Renal cortical epithelial cell (primary cell): ENCODE measurements at regions not wholly inside any gene's neighbourhood (a gene's known extent, or its start where the extent isn't known, plus 50 kb on each side); places are given as distances from the start of the nearest gene placed in this dataset.

Experiments used
- DNase-seq: peaks from one replicate; pipeline ENCODE4 v3.0.0-alpha.2; 2011; ENCODE audit warnings: low read depth

DNA sequence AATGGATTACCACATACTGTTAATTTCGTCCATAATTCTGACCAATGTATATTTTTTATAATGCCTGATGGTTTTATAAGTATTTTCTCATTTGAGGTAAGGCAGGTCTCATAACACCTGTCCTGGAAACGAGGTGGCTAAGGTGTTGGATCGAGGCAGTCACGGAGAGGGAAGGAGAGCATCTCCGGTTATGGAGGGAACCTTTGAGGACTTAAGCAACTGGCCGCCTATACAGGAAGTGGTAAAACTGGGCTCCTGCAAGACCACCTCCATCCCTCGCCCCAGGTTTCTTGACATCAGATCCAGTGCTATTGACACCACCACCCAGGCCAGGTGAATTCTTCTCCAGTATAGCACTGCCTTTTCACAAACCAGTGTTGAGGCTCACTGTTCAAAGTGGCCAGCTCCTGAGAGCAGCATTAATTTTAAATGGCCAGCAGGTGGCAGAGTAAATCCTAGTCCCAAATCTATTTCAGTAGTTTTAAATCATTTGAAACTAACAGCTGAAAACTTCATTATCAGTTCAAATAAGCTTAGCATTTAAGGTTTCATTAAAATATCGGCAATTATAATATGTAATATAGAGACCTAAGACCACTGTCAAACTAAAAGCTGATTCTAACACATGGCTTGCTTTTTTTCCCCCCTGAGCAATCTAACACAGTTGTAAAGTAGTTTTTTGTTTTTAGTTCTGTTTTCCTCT lies 100.8 kb downstream of the PPM1A start:
- DNase-seq, result peak; percentile 56

DNA sequence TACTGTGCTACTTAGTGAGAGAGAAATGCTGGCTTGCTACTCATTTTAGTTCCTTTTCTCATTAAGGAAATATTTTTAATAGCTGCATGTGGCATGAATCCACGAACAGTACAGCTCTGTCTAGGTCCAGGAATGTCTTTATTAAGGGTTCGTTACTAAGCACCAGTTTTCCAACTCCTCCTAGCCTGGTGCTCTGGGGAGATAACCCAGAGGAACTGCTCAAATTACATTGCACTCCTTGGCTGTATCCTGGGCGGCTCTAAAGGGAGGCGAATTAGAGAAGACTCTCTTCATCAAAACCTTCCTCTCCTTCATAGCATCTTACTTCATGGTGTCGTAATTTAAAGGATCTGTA lies 101.3 kb downstream of the PPM1A start:
- DNase-seq, result no peak

DNA sequence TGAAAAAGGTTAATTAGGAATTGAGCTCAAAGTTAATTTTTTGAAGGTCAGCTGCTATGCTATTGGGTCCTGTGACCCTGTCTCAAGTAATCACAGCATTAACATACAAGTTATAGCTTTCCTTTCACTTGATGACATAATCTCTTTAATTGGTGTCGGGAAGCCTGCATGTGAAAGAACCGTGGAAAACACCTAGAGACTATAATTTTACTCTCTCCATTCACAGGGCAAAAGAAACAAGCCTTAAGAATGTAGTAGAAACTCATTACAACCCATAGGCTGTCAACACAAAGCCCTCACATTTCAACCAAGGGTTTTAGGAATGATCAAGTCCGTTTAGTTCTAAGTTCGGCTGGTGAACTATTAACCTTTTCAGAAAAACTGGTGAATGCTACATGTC lies 104.4 kb downstream of the PPM1A start:
- DNase-seq, result no peak

DNA sequence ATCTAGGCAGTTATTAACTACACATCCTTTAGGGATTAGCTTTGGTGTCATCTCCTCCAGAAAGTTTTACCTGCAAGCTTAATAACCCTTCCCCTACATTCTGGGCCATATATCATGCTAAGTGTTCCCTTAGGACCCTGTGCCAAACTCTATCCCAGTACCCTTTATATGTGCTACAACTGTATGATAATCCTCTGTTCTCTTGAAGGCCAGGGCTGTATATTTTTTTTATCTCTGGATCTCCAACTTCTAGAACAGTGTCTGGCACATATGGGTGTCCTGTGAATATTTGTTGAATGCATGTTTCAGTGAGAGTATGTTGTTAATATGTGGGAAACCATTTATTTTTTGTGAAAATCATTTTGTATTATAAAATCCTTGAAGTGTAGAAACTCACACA lies 106.7 kb downstream of the PPM1A start:
- no peak for DNase-seq

DNA sequence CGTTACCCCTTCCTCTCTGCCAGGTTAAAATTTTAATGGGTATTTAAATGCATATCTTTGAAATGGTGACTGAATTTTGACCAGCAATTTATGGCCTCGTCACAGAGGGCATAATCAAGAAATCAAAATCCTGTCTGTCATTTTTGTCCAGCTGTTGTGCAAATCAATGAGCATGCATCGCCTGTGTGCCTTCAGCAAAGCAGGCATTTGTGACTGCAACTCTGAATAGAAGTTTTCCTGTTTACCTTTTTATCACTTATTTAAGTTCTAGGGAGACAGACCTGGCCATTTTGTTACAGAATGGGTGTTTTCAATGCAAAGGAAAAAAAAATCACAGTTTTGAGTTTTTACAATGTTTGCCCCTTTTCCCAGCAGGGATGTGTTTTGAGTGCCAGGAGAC lies 107.4 kb downstream of the PPM1A start:
- no peak for DNase-seq

DNA sequence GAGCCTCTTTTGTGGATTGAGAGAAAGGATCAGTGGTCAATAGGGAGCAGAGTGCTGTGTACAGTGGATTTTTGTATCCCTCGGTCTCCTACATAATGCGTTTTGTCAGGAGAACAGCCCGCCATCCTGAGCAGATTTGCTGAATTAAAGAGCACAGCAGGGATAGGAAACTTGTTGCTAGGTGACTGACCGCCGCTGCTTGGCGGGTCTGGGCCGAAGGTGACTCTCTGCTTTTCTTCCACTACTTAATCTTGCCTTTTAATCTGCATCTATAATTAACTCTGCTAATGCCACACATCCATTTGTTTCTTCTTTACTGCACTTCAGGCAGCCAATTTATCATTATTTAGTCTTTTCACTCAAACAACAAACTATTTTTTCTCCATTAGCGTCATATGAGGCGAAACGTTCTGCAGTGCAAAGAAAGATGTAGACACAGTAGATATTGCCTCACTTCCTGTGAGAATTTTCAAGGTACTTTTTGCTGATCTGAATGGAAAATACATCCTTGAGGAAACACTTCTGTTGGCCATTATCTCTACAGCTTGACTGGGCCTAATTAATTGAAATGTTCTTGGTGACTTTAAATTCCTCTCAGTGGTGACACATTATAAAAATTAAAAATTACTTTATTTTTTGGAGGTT lies 108.0 kb downstream of the PPM1A start:
- no peak for DNase-seq

DNA sequence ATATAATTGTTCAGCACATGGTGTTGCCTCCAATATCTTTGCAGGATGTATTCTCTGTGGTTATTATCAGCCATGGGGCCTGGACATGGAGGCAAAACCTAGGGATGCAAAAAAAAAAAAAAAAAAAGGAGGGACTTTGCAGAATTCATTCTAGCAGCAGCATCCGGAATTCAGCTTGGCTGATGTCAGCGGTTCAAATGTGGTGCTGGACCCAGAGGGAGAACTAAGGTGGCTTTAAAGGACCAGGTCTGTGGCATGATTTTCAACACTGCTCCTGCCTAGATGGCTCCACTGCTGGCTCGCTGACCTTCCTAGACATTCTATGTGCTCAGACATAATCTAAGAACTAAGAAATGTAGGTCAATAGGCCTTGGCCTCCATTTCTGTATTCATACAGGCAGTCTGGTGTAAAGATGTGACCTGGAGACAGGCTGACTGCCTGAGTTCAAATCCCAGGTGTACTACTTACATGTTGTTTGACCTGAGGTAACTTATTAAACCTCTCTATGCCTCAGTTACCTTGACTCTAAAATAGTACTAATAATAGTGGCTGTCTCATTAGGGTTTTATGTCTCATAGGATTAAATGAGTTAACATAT lies 108.6 kb downstream of the PPM1A start:
- no peak for DNase-seq

DNA sequence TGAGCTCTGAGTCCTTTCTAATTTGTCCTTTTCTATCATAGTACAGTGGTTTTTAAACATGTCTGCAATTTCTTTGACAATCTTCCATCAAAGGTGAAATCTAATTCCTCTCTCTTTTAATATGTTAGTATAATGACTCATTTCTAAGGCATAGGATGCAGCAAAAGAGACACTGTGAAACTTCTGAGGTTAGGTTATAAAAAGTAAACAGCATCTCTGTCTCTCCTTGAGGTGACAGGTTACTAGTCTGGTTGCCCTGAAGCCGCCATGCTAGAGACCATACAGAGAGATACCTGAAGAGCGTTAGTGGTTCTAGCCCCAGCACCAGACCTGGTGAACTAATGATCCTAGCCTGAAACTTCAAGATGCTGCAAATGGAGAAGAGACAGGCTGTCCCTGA lies 114.3 kb downstream of the PPM1A start:
- no peak for DNase-seq

DNA sequence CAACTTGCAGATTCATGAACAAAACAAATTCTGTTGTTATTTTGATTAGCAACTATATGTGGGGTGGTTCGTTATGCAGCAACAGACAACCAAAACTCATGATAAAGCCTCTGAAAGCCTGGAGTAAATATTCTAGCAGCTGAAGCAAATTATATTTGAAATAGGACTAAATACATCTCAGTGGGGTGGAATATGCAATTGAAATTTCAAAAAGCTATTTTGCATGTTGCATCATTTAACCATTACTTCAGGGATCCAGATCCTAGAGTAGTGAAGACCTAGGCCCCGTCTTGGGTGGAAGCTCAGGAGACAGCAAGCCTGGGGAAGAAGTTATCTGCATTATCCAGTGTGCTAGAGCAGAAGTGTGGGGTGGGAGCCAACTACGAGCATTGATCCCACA lies 114.7 kb downstream of the PPM1A start:
- DNase-seq, result no peak

DNA sequence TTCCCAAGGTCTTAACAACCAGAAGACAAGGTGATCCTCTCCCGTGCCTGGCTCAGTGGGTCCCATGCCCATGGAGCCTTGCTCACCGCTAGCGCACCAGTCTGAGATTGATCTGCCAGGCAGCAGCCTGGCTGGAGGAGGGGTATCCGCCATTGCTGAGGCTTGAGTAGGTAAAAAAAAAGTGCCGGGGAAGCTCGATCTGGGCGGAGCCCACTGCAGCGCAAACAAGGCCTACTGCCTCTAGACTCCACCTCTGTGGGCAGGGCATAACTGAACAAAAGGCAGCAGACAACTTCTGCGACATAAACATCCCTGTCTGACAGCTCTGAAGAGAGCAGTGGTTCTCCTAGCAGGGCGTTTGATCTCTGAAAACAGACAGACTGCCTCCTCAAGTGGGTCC lies 104.0 kb downstream of the C14orf39 start:
- no peak for DNase-seq
